Fibroblast of pulmonary artery (primary cell): ENCODE measurements at regions not wholly inside any gene's neighbourhood (a gene's known extent, or its start where the extent isn't known, plus 50 kb on each side); places are given as distances from the start of the nearest gene placed in this dataset.

Experiments
- DNase-seq: peaks from one replicate; pipeline ENCODE4 v3.0.0-alpha.2; 2010; ENCODE audit warnings: low read depth
- H3K4me3 ChIP-seq: replicated peaks from 2 replicates; pipeline ENCODE4 v1.5.1; 2011; ENCODE audit warnings: low read depth, mild to moderate bottlenecking, control low read depth, low read length, moderate library complexity
- CTCF ChIP-seq: IDR thresholded peaks from 2 replicates; pipeline ENCODE4 v1.5.1; 2011; ENCODE audit warnings: mild to moderate bottlenecking, control low read depth, low read length, inconsistent platforms; ENCODE audit errors: missing control alignments

DNA sequence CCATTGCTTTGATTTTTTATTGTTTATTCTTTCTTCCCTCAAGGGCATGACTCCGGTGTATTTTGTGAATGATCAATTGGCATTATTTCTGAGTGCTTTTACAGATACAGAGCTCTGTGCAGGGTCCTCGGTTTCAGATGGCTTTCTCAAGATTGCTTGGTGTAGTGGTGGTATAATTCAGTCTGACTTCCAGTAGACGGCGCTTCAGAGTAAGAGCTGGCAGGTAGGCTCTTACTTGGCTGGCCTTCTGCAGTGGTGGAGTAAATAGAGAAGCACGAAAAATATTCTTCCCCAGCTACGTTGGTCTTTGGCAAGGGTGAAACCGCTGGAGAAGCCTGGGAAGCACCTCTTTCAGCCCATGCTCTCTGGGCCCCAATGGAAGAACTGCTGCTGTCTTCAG is 723.0 kb upstream of the BCHE start:
- no peak overlapping the region for H3K4me3 ChIP-seq
- DNase-seq = no peak
- TF ChIP-seq CTCF = no peak

DNA sequence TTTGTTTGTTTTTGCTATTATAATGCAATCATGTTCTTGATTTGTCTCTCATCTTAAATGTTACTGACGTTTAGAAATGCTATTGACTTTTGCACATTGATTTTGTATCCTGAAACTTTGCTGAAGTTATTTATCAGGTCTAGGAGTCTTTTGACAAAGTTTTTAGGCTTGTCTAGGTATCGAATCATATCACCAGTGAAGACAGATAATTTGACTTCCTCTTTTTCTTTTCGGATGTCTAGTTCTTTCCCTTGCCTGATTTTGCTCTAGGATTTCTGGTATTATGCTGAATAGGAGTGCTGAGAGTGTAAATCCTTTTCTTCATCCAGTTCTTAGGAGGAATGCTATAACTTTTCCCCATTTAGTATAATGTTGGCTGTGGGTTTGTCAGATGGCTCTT is 719.7 kb upstream of the BCHE start:
- DNase-seq = no peak
- H3K4me3 ChIP-seq = no peak overlapping the region
- no peak for TF ChIP-seq CTCF

GRCh38 chr3:166554023-166554422 is 716.8 kb upstream of the BCHE start:
- no peak overlapping the region for H3K4me3 ChIP-seq
- DNase-seq = no peak
- TF ChIP-seq CTCF = no peak

DNA sequence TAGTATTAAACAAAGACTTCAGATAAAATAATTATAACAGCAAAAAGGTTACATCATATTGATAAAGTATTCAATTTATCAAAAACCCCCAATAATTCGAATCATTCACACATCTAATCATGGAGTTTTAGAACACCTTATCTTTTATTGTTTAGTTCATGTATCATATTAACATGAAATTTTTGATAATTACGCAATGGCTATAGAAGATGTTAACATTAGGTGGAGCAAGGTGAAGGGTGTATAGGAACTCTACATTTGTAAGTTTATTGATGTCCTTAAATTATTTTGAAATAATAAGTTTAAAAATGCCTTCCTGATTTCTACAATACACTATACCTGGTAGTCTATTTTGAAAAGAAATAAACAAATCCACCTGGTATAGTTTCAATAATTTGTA is 696.5 kb upstream of the BCHE start:
- H3K4me3 ChIP-seq = no peak overlapping the region
- no peak for TF ChIP-seq CTCF
- no peak for DNase-seq

- no peak for TF ChIP-seq CTCF
- no peak overlapping the region for H3K4me3 ChIP-seq
- no peak for DNase-seq
These were observed 694.5 kb upstream of the BCHE start for GRCh38 chr3:166531730-166532129.

DNA sequence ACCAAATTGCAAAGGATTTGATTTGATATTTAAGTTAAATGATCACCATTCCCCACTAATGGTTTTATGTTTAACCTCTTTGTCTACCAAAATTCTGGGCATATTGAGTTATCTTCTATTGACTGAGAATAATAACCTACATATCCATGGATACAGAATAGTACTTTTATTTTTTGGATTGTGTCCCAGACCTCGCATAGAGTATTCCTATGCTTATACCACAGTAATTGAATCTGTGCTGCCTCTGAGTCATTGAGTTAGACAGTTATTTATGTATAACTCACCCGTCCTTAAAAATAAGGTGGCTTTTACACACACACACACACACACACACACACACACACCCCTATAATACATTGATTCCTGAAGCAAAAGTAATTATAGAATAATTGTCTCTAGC is 690.1 kb upstream of the BCHE start:
- H3K4me3 ChIP-seq = no peak overlapping the region
- TF ChIP-seq CTCF = no peak
- DNase-seq = peak; percentile 0

DNA sequence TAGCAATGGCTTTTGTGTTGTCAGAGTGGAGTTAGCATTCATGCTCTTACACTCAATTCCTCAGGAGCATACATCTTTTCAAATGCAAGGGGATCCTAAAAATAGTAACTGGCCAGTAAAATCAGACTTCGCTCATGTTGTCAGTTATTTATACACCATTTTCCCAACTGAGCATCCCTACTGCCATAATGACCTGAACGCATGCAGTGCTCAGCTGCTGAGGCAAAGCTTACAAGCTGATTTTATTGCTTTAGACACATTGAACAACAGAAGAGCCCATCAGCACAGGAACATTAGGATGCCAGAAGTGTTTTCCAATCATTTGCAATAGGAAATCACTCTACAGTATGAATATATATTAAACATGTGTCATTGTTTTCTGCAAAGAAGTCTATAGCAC is 689.7 kb upstream of the BCHE start:
- no peak overlapping the region for H3K4me3 ChIP-seq
- DNase-seq = no peak
- TF ChIP-seq CTCF = no peak
